GM04504 (cell line): ENCODE measurements at regions not wholly inside any gene's neighbourhood (a gene's known extent, or its start where the extent isn't known, plus 50 kb on each side); places are given as distances from the start of the nearest gene placed in this dataset.
"Not testable (repeated sequence)": the region's sequence is repeated elsewhere in the genome, so short reads cannot be mapped to it uniquely, and the experiment has no call there.

ENCODE experiments used
- DNase-seq: peaks from one replicate; pipeline ENCODE4 v3.0.0-alpha.2; 2012; ENCODE audit warnings: low read depth

GRCh38 chr12:59142183-59142790, 222.0 kb upstream of the LRIG3 start:
- DNase-seq, result no peak

DNA sequence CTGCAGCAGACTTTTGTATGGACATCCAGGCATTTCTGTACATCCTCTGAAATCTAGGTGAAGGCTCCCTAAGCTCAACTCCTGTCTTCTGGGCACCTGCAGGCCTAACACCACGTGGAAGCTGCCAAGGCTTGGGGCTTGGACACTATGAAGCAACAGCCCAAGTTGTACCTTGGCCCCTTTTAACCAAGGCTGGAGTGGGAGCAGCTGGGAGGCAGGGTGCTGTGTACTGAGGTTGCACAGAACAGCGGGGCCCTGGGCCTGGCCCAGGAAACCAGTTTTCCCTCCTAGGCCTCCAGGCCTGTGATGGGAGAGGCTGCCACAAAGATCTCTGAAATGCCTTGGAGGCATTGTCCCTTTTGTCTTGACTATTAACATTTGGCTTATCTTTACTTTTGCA, 214.4 kb upstream of the LRIG3 start:
- DNase-seq, result no peak

GRCh38 chr12:59131462-59131861, 211.2 kb upstream of the LRIG3 start:
- no peak for DNase-seq

DNA sequence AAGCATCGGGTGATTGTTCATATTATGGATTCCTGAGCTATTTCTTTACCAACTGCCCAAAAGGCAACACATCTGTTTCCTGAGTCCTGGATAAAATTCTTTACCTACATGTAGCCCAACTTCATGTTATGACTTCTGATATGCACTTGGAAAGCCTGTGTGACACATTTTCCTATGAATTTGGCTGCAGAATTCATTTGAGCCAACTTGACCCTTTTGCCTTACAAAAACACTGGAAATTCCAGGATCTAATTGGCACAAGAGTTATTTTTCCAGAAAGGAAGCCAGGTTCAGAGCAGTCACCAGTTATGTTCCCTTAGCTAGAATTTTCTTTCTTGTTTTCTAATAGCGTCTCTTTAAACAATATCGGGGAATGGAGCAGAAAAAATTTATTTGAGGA, 202.5 kb upstream of the LRIG3 start:
- no peak for DNase-seq

DNA sequence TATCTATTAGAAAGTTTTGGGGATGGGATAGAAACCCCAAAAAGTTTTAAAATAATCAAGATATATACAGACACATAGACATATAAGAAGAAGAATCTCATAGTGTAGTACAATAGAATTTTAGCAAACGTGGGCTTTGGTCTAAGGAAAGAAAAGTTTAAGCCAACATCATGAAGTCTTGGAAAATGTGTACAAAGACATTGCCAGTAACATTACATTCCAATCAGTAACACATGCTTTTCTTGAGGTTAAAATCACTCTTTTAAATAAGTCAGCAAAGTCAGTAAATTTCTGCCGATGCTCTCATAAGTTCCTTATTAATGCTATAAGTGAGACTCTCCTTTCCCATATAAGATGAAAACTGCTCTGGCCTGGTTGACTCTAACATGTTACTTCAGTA, 201.1 kb upstream of the LRIG3 start:
- no peak for DNase-seq

DNA sequence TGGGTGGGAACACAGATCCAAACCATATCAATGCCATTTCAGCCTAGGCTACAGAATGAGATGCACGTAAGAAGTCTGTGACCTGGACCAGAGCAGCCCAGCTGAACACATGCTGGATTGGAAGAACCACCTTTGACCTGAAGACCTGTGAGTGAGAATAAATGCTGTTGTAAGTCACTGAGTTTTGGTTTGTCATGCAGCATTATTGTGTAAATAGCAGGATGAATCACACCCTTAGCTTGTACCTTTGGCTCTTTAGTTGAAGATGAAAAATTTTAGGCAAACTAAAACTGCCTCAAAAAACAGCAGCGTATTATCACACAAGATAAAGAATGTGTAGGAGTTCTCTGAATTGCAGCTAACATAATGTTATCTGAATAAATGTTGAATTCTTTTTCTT, 199.4 kb upstream of the LRIG3 start:
- no peak for DNase-seq

GRCh38 chr12:59118356-59118755, 198.1 kb upstream of the LRIG3 start:
- DNase-seq, result no peak

DNA sequence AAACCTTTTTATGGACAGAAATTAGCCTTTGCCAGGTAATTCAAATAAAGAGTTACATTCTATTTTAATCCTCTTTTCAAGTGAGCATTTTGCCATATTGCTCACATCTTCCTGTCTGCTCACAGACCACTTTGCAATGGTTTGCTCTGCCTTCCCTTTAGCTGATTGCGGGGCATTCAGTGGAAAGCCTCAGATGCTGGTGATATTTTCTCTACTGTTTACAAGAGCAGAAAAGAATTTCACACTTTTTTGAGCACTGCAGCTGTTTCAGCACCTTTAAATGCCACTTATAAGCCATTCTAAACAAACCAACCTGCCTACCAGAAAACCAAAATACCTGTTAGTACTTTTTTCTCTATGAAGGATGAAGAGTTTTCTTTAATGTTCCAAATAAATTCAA, 195.7 kb upstream of the LRIG3 start:
- DNase-seq, result no peak

- DNase-seq, result peak; percentile 52
Observed at GRCh38 chr12:59115526-59115925, 195.2 kb upstream of the LRIG3 start.

GRCh38 chr12:59113831-59114615, 193.7 kb upstream of the LRIG3 start:
- peak; percentile 62 for DNase-seq

- DNase-seq, result no peak
Observed at GRCh38 chr12:59111851-59112250, 191.5 kb upstream of the LRIG3 start.

- not testable (repeated sequence) for DNase-seq
Observed at GRCh38 chr12:59108516-59108915, 188.2 kb upstream of the LRIG3 start.

DNA sequence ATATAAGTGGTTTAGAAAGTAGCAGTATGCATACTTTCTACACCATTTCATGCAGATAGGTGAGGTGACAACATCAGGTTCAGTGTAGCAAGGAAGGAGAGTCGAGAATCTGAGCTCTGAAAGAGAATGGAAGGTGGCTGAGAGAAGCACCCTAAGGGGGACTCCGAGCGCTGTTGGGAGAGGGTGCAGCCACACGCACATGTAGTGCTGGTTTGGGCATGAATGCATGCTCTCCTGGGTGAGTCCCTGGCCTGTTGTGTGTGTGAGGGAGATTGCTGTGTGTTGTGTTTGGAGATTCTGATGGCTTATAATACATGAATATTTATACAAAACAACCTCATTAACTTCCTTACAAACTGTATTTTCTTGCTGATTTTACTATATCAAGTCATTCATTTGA, 180.3 kb upstream of the LRIG3 start:
- no peak for DNase-seq

- no peak for DNase-seq
Observed at GRCh38 chr12:59097876-59098275, 177.6 kb upstream of the LRIG3 start.

DNA sequence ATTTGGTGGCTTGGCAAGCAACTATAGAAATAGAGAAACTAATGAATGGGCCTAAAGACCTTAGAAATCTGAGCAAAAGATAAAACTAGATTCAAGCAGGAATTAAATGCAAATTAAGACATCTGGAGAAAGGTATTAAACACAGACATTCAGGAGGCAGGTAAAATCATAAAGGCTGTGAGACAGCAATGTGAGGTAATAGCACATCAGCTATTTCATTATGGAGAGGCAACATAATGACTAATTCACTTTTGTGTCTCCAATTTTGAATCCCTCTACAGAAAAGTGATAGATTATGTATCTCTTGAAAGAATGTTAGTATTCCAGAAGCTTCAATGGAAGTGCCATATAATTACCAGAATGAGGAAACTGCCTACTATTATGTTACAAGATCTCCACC, 175.9 kb upstream of the LRIG3 start:
- DNase-seq, result no peak

- DNase-seq, result no peak
Observed at GRCh38 chr12:59093073-59093772, 172.9 kb upstream of the LRIG3 start.

GRCh38 chr12:59088673-59089072, 168.4 kb upstream of the LRIG3 start:
- no peak for DNase-seq

GRCh38 chr12:59087691-59088090, 167.4 kb upstream of the LRIG3 start:
- no peak for DNase-seq

GRCh38 chr12:59087077-59087673, 166.9 kb upstream of the LRIG3 start:
- no peak for DNase-seq

GRCh38 chr12:59086126-59086525, 165.8 kb upstream of the LRIG3 start:
- no peak for DNase-seq

GRCh38 chr12:59085690-59086089, 165.4 kb upstream of the LRIG3 start:
- DNase-seq, result no peak

GRCh38 chr12:59084511-59085375, 164.4 kb upstream of the LRIG3 start:
- DNase-seq, result peak; percentile 76
